ENCODE measurements at regions not wholly inside any gene's neighbourhood (a gene's known extent, or its start where the extent isn't known, plus 50 kb on each side); places are given as distances from the start of the nearest gene placed in this dataset.

DNA sequence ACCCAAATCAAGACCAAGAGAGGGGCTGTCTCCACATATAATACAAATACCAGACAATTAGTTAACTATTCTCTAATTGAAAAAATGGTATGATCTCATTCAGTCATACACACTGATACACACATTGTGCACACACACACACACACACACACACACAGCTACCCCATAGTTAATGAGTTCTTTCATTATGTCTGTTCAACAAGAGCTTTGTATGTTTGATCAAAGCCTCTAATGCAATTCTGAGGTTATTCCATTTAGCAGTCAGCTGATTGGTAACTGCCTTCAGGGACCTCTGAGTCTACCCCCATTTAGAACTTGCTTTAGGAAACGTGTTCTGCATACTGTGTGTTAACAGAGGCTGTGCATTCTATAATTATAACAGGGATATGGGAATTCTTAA lies 741.4 kb upstream of the LRRTM4 start:
- TF ChIP-seq, protein P1, sequence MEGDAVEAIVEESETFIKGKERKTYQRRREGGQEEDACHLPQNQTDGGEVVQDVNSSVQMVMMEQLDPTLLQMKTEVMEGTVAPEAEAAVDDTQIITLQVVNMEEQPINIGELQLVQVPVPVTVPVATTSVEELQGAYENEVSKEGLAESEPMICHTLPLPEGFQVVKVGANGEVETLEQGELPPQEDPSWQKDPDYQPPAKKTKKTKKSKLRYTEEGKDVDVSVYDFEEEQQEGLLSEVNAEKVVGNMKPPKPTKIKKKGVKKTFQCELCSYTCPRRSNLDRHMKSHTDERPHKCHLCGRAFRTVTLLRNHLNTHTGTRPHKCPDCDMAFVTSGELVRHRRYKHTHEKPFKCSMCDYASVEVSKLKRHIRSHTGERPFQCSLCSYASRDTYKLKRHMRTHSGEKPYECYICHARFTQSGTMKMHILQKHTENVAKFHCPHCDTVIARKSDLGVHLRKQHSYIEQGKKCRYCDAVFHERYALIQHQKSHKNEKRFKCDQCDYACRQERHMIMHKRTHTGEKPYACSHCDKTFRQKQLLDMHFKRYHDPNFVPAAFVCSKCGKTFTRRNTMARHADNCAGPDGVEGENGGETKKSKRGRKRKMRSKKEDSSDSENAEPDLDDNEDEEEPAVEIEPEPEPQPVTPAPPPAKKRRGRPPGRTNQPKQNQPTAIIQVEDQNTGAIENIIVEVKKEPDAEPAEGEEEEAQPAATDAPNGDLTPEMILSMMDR (conservative IDR thresholded peaks at IDR 0.05): no peak
- Histone ChIP-seq H2BK5ac (ENCODE audit: insufficient read length, low read length) (no peak overlapping the region), H2BK12ac (ENCODE audit: insufficient read length, low read depth, low read length) (no peak overlapping the region), H2BK20ac (ENCODE audit: low read depth, low read length, poor library complexity, severe bottlenecking) (no peak overlapping the region), H3K9me3 (ENCODE audit: control insufficient read depth, low read depth, low read length) (no peaks in the 10 kb centered on the region), H3K56ac (ENCODE audit: insufficient read length, low read depth, low read length) (no peak overlapping the region), H3K23me2 (ENCODE audit: insufficient read length, low read depth, low read length, poor library complexity, severe bottlenecking) (no peaks in the 10 kb centered on the region), H3K4me1 (ENCODE audit: insufficient read depth, low read length) (no peaks in the 10 kb centered on the region), H4K8ac (replicated peaks; ENCODE audit: insufficient read length, low read depth, low read length) (no peak overlapping the region), H2BK15ac (ENCODE audit: low read depth, low read length) (no peak overlapping the region), H4K5ac (ENCODE audit: insufficient read length, low read depth, low read length) (no peak overlapping the region), H3K9ac (ENCODE audit: extremely low read depth, insufficient read length, low read length) (no peak overlapping the region), H2AK5ac (ENCODE audit: insufficient read length, low read length) (no peak overlapping the region), H2AFZ (ENCODE audit: low read length) (no peak overlapping the region), H3T11ph (ENCODE audit: low read length) (no peak overlapping the region), H3K23ac (ENCODE audit: insufficient read length, low read depth, low read length) (no peak overlapping the region), H3K18ac (ENCODE audit: insufficient read length, low read depth, low read length) (no peak overlapping the region), H3K4me2 (ENCODE audit: insufficient read depth, insufficient read length, low read length) (no peak overlapping the region), H4K91ac (ENCODE audit: insufficient read length, low read depth, low read length) (no peak overlapping the region), H3K27me3 (ENCODE audit: insufficient read depth, low read length) (no peaks in the 10 kb centered on the region), H2BK120ac (ENCODE audit: low read depth, low read length, poor library complexity, severe bottlenecking) (no peak overlapping the region), H3K4ac (ENCODE audit: low read depth, low read length) (no peak overlapping the region), H3K27ac (ENCODE audit: insufficient read length, low read depth, low read length) (no peak overlapping the region), H3K14ac (ENCODE audit: insufficient read depth, low read length) (no peak overlapping the region), H4K20me1 (ENCODE audit: control insufficient read depth, insufficient read depth, insufficient read length) (no peaks in the 10 kb centered on the region), H3K79me2 (ENCODE audit: insufficient read depth, low read length) (no peaks in the 10 kb centered on the region), H3K79me1 (ENCODE audit: insufficient read depth, low read depth, low read length, poor library complexity, severe bottlenecking) (no peaks in the 10 kb centered on the region)
- no CpG with 5 or more reads among the region's 1 CpG for WGBS (ENCODE audit: extremely low coverage, insufficient read length, low lambda C conversion rate)
- Mint-ChIP-seq H3K27ac (no peak overlapping the region), H3K9me3 (no peaks in the 10 kb centered on the region), H3K4me3 (no peak overlapping the region), H3K36me3 (ENCODE audit: insufficient read depth in 1 of 3, low read depth in 3 of 3) (no peaks in the 10 kb centered on the region), H3K4me1 (peaks cover 6 to 8% of the 10 kb centered on the region in 2 experiments), H3K27me3 (ENCODE audit: low read depth) (no peaks in the 10 kb centered on the region)
- DNase-seq: no peak

Data from H9 (cell line).